Limb (tissue), 2 donors: ENCODE measurements at regions not wholly inside any gene's neighbourhood (a gene's known extent, or its start where the extent isn't known, plus 50 kb on each side); places are given as distances from the start of the nearest gene placed in this dataset.
"Not testable (repeated sequence)": the region's sequence is repeated elsewhere in the genome, so short reads cannot be mapped to it uniquely, and the experiment has no call there.

Source experiments
- DNase-seq, 2 donors: peaks; one replicate each; pipeline ENCODE4 v3.0.0-alpha.2; 2016; ENCODE audit errors: extremely low spot score in 2 of 2

GRCh38 chr10:44564790-44565189 lies 179.9 kb upstream of the CXCL12 start:
- no peak for DNase-seq

- DNase-seq: no peak
Observed at GRCh38 chr10:44566786-44567185, 181.9 kb upstream of the CXCL12 start.

GRCh38 chr10:44567471-44567870 lies 182.6 kb upstream of the CXCL12 start:
- DNase-seq: peak in 1 of 2 donors; percentile 44

GRCh38 chr10:44569193-44570091 lies 184.5 kb upstream of the CXCL12 start:
- DNase-seq: no peak

DNA sequence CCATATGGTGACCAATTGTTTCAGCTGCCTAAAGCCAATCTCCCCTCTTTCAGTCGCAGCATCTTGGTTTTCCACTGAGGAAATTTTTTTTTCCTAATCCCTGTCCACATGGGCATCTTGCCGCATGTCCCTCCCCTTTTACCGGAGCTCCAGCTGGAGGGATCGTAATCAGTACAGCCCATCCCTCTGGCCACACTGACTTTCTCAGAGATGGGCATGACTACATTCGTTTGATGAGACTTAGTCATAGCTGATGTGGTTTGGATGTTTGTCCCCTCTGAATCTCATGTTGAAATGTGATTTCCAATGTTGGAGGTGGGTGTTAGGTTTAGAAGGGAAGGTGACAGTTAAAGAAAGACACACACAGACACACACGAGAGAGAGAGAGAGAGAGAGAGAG lies 186.8 kb upstream of the CXCL12 start:
- DNase-seq: no peak

DNA sequence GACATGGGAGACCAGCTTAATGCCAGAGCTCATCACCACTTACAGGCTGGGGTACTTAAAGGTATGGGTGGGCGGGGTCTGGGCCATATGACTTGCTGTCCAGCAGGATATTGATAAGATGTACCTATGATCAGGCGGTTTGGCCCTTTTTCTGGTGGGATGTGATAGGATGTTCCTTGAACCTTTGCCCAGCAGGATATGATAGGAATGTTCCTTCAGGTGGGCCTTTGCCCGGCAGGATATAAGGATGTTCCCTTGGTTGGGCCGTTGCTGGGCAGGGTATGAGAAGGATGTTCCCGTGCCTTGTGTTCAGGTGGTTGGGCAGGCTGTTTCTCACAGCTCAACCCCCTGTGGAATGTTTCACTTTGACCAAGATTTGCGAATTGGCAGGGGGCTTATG lies 187.2 kb upstream of the CXCL12 start:
- DNase-seq: no peak

- DNase-seq: no peak
Observed at GRCh38 chr10:44573821-44574220, 188.9 kb upstream of the CXCL12 start.

DNA sequence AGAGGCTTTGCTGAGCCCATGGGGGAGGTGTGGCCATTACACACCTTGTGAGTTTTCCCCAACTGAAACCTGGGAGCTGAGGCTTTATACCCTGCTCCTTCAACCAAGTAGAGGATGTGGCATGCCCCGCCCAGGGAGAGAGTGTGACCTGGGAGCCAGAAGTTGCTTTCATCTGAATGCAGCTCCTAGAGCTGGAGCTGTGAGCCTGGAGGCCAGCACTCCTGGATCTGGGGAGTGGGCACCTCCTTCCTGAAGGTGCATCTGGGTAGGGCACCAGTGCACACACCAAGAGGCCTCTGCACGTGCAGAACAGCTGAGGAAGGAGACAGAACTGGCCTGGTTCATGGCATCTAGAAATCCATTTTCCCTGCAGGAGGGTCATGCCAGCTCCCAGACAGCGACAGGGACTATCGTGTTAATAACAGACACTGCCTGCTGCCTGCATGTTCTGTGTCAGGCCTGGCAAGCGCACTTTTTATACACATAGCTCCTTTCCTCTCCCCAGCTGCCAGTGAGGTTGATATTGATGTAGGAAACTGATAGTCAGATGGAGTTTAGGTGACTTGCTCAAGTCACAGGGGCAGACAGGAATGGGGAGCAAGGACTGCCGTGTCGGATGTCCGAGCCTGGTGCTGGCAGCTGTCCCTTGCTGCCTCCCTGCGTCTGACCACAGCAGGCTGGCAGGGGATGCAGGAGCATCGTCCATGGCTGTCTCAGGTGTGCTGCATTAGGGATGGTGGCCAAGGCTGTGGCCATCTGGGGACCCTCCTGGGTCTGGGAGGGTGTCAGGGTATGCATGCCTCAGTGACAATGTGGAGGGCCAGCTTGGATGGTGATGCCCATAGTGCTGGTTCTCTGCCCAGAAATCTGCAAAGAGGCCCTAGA lies 189.9 kb upstream of the CXCL12 start:
- no peak for DNase-seq

DNA sequence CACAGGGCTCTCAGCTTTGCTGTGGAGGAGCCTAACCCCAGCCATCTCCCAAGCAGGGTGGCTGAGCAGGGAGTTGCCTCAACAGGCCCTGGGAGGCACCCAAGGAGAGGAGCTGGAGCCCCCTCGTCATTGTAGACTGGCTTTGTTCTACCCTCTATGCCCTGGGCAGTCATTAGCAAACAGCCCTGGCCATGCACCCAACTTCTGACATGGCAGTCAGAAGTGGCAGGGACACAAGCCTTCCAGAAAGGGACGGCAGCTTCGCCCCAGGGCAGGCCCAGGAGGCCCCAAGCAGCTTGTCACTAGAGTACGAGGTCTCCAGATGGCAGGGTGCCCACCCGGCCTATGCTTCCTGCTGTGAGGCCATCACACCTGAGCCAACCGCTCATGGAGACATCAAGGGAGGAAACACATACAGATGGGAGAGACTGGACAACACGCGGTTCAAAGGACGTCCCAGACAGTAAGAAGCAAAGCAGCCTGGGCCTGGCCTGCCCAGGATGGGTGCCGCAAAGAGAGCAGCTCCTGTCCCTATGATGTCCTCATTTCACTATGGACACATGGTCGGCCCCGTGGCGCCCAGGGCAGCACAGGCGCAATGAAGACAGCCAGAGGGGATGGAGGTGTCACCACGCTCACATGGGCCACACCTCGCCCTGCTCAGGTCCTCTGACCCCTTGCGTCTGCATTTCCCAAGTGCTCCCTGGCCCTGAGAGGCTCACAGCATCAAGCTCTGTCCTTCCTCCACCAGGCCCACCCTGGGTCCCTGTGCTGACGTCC lies 190.9 kb upstream of the CXCL12 start:
- DNase-seq: no peak

- DNase-seq: no peak
Observed at GRCh38 chr10:44576702-44577191, 191.8 kb upstream of the CXCL12 start.

DNA sequence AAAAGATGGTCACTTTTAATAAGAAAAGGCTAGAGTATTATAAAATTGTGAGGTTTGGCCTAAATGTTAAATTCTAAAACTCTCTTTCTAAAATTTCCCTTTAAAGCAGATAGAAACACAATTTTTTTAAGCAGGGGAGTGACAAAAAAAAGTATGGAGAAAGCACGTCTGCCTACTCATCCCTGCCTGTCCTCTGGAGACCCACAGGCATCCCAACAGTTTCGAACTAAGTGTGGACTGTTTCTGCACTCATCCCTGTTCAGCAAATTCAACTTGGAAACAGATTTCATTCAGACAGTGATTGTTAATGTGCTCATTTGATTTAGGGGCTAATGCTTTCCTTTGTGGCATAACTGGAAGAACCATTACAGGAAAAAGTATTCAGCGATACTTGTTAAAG lies 192.6 kb upstream of the CXCL12 start:
- DNase-seq: no peak

DNA sequence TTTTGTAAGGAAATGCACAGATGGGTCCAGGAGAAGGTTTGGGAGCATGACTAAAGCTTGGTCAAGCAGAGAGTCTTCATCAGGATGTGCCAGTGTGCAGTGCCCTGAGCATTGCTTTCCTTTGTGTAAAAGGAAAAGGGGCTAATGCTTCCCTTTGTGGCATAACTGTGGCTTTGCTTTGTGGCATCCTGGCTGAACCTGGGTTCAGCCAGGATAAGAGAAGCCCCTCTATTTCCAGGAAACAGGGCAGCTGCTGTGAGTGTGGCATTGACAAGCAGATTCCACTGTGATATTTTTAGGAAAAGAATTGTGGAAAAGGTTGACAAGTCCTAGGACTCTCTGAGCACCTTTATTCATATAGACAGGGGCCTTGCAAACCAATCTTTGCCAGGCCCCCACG lies 193.4 kb upstream of the CXCL12 start:
- no peak for DNase-seq

DNA sequence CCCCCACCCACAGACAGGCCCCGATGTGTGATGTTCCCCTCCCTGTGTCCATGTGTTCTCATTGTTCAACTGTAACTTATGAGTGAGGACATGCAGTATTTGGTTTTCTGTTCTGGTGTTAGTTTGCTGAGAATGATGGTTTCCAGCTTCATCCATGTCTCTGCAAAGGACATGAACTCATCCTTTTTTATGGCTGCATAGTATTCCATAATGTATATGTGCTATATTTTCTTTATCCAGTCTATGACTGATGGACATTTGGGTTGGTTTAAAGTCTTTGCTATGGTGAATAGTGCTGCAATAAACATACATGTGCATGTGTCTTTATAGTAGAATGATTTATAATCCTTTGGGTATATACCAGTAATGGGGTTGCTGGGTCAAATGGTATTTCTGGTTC lies 194.1 kb upstream of the CXCL12 start:
- not testable (repeated sequence) for DNase-seq

DNA sequence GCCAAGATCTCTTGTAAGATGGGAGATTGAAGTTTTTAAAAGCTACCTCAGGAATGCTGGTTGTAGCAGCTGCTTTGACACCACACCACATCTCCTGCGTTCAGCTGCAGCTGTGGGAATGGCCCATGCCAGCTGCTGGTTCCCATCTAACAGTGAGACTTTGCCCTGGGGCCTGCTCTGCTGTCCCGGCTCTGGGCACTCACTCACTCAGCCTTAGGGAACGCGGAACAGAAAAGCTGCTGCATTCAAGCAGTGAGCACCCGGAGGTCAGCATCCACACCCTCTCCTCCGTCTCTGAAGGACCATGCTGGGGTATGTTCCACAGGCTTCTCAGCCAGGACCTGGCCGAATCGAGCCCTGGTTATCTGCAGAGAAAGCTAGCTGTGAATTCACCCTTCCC lies 197.1 kb upstream of the CXCL12 start:
- DNase-seq: no peak

DNA sequence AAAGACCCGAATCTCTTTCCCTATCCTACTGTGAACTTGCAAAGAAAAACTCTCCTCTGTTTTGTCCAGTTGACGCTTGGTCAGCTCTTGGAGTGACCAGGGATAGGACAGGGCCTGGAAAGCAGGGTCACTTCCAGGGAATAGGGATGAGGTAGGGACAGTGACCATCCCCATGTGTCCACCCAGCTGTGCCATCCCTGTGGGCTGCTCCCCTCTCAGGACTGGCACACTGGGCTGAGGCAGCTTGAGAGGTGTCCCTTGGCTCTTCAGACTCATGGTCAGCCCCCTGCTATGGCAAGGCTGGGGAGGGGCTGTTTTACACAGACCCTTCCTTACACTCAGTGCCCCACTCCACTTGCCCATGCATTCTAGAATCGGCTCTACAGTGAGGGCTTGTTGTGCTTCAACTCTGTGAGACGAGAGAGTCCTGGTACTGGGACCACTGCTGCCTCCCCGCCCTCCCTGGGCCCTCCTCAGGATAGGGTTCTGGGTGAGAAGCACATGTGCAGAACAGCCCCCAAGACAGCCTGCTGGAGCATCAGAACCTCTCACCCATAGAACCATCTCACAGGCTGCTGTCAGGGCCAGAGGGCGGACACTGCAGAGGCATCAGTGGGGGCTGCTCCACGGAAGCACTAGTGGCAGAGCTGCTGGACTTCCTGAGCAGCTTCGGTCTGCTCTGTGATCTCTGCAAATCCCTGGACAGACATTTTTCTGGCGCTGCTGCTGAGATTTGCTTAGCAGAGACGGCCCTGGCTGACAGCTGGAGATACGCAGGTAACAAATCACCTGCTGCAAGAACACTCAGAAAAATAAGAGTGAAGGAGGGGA lies 202.8 kb upstream of the CXCL12 start:
- DNase-seq: no peak

- DNase-seq: no peak
Observed at GRCh38 chr10:44589181-44589943, 204.5 kb upstream of the CXCL12 start.

GRCh38 chr10:44589944-44590449 lies 205.1 kb upstream of the CXCL12 start:
- DNase-seq: no peak

- no peak for DNase-seq
Observed at GRCh38 chr10:44591911-44592310, 207.0 kb upstream of the CXCL12 start.

DNA sequence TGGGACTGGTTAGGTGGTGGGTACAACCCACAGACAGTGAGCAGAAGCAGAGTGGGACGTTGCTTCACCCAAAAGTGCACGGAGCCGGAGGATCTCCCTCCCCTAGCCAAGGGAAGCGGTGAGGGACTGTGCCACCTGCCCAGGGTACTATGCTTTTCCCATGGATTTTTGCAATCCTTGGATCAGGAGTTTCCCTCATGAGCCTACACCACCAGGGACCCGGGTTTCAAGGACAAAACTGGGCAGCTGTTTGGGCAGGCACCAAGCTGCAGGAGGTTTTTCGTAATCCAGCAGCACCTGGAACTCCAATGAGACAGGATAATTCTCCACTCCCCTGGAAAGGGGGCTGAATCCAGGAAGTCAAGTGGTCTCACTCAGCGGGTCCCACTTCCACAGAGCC lies 209.1 kb upstream of the CXCL12 start:
- no peak for DNase-seq

GRCh38 chr10:44607116-44607515 lies 222.2 kb upstream of the CXCL12 start:
- DNase-seq: no peak
